ENCODE measurements at regions not wholly inside any gene's neighbourhood (a gene's known extent, or its start where the extent isn't known, plus 50 kb on each side); places are given as distances from the start of the nearest gene placed in this dataset.

DNA sequence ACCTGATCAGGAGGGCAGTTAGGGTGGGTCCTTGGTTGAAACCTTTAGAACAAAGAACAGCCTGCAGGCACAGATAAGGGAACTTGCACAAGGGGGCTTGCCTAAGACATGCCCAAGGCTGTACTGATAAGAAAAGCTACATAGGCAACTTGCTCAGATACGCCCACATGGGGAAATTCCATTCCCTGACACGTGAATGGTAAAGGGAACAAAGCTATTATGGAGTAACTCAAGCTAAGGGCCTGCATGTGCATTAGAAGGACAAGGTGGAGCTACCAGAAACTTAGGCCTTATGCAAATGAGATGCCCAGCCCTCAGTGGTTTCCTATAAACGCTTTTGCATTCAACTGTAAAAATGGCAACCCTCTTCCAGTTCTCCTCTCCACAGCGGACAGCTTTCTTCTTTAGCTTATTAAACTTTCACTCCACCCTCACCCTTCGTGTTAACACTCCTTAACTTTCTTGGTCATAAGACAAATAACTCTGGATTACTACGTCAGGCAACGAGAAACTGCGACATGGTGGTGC lies 1192.1 kb upstream of the CELF2 start:
- TF ChIP-seq, protein P1, sequence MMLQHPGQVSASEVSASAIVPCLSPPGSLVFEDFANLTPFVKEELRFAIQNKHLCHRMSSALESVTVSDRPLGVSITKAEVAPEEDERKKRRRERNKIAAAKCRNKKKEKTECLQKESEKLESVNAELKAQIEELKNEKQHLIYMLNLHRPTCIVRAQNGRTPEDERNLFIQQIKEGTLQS (IDR thresholded peaks at IDR 0.05; ENCODE audit: borderline replicate concordance, extremely low read depth, low read depth, low read length), result no peak
- TF ChIP-seq CEBPB (IDR thresholded peaks at IDR 0.05; ENCODE audit: borderline replicate concordance in 1 of 2, low read depth in 2 of 2, low read length in 2 of 2) (no peak), EP300 (IDR thresholded peaks at IDR 0.05; ENCODE audit: borderline replicate concordance in 1 of 2, control insufficient read depth in 1 of 2, low read depth in 2 of 2, low read length in 2 of 2) (no peak), POLR2A (IDR thresholded peaks at IDR 0.05; ENCODE audit: low read depth, low read length) (no peak), BMI1 (IDR thresholded peaks at IDR 0.05; ENCODE audit: borderline replicate concordance) (no peak), MYB (IDR thresholded peaks at IDR 0.05; ENCODE audit: borderline replicate concordance, low read depth, low read length) (no peak), SMC3 (IDR thresholded peaks at IDR 0.05; ENCODE audit: borderline replicate concordance, low read length) (no peak), SRF (IDR thresholded peaks at IDR 0.05; ENCODE audit: low read depth in 2 of 2, low read length in 2 of 2) (no peak), KLF5 (IDR thresholded peaks at IDR 0.05; ENCODE audit: partially characterized antibody) (no peak), NFIC (IDR thresholded peaks at IDR 0.05; ENCODE audit: low read depth, low read length) (no peak)
- TF ChIP-seq, protein P2, sequence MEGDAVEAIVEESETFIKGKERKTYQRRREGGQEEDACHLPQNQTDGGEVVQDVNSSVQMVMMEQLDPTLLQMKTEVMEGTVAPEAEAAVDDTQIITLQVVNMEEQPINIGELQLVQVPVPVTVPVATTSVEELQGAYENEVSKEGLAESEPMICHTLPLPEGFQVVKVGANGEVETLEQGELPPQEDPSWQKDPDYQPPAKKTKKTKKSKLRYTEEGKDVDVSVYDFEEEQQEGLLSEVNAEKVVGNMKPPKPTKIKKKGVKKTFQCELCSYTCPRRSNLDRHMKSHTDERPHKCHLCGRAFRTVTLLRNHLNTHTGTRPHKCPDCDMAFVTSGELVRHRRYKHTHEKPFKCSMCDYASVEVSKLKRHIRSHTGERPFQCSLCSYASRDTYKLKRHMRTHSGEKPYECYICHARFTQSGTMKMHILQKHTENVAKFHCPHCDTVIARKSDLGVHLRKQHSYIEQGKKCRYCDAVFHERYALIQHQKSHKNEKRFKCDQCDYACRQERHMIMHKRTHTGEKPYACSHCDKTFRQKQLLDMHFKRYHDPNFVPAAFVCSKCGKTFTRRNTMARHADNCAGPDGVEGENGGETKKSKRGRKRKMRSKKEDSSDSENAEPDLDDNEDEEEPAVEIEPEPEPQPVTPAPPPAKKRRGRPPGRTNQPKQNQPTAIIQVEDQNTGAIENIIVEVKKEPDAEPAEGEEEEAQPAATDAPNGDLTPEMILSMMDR (IDR thresholded peaks at IDR 0.05 in 2 of 3, conservative IDR thresholded peaks at IDR 0.05 in 1 of 3; ENCODE audit: control insufficient read depth in 2 of 3, extremely low read depth in 1 of 3, insufficient read depth in 1 of 3, low read depth in 3 of 3, low read length in 3 of 3), result no peak
